Suppressor macrophage treated with lipopolysaccharide for 1 hour (primary cell): ENCODE measurements at regions not wholly inside any gene's neighbourhood (a gene's known extent, or its start where the extent isn't known, plus 50 kb on each side); places are given as distances from the start of the nearest gene placed in this dataset.

Source experiments
- DNase-seq, 3 donors: peaks; one replicate each; pipeline ENCODE4 v3.0.0-alpha.2; 2020 to 2022

- peak; percentile 51 to 69 (median 56) for DNase-seq
Observed at GRCh38 chr10:88209837-88210561, 346.6 kb downstream of the PTEN start.

GRCh38 chr10:88211230-88211629 lies 347.8 kb downstream of the PTEN start:
- DNase-seq = no peak

- no peak for DNase-seq
Observed at GRCh38 chr10:88212069-88212468, 348.6 kb downstream of the PTEN start.

GRCh38 chr10:88213065-88213605 lies 349.7 kb downstream of the PTEN start:
- DNase-seq = no peak

GRCh38 chr10:88216976-88217375 lies 353.6 kb downstream of the PTEN start:
- DNase-seq = no peak

- DNase-seq = no peak
Observed at GRCh38 chr10:88218362-88218761, 354.9 kb downstream of the PTEN start.

- DNase-seq = no peak
Observed at GRCh38 chr10:88219753-88220152, 356.3 kb downstream of the PTEN start.

- DNase-seq = no peak
Observed at GRCh38 chr10:88221010-88221973, 357.9 kb downstream of the PTEN start.

- DNase-seq = no peak
Observed at GRCh38 chr10:88222881-88223280, 359.5 kb downstream of the PTEN start.
